PC-3 (cell line): ENCODE measurements at regions not wholly inside any gene's neighbourhood (a gene's known extent, or its start where the extent isn't known, plus 50 kb on each side); places are given as distances from the start of the nearest gene placed in this dataset.

ENCODE experiments used
- ATAC-seq: fragments of 200-7000 bp; cut with Tn5 transposase; 2 replicates; pipeline ENCODE4 v1.9.1; 2020; ENCODE audit warnings: mild to moderate bottlenecking, moderate library complexity
- BruUV-seq: library from RNA; stranded (reverse); fragments of 400-500 nt; replicated peaks from 2 replicates; lab custom pipeline; 2021; lab: Mats Ljungman, UMichigan
- CTCF ChIA-PET: fragments of 300-600 bp; sonication (Branson Sonifier 250); formaldehyde crosslinking; loops from one replicate; lab custom pipeline; 2022; ENCODE audit warnings: antibody characterized with exemption; lab: Charles Lee
- POLR2A ChIA-PET: fragments of 300-600 bp; sonication (Branson Sonifier 250); formaldehyde crosslinking; loops from one replicate; lab custom pipeline; 2022; ENCODE audit warnings: antibody characterized with exemption; ENCODE audit not compliant: unreplicated experiment; lab: Charles Lee
- DNase-seq: peaks from one replicate; pipeline ENCODE4 v3.0.0-alpha.2; 2015
- H2AFZ ChIP-seq: fragments of 300-600 bp; sonication (generic); 2 replicates; pipeline ENCODE4 v1.6.0; 2016; ENCODE audit warnings: antibody characterized with exemption, low read length
- H3F3A ChIP-seq: fragments of 300-600 bp; sonication (generic); one replicate; pipeline ENCODE4 v1.6.0; 2017; ENCODE audit warnings: antibody characterized with exemption, low read length, control low read depth, mild to moderate bottlenecking; ENCODE audit not compliant: unreplicated experiment
- H3K27ac ChIP-seq: fragments of 300-600 bp; sonication (generic); 2 replicates; pipeline ENCODE4 v1.5.1; 2016; ENCODE audit warnings: mild to moderate bottlenecking, low read length
- H3K27me3 ChIP-seq: fragments of 300-600 bp; sonication (generic); 2 replicates; pipeline ENCODE4 v1.6.1; 2016; ENCODE audit warnings: low read length, mixed read lengths
- H3K36me3 ChIP-seq: fragments of 300-600 bp; sonication (generic); 2 replicates; pipeline ENCODE4 v1.6.1; 2016; ENCODE audit warnings: low read depth, mixed run types, low read length, mixed read lengths
- H3K4me1 ChIP-seq: fragments of 300-600 bp; sonication (generic); 2 replicates; pipeline ENCODE4 v1.5.1; 2016; ENCODE audit warnings: low read length; ENCODE audit not compliant: insufficient read depth
- H3K4me2 ChIP-seq: fragments of 300-600 bp; sonication (generic); 2 replicates; pipeline ENCODE4 v1.6.0; 2016; ENCODE audit warnings: low read length
- H3K4me3 ChIP-seq: fragments of 300-600 bp; sonication (generic); 2 replicates; pipeline ENCODE4 v1.5.1; 2016; ENCODE audit warnings: mild to moderate bottlenecking, low read length, mixed read lengths
- H3K79me2 ChIP-seq: fragments of 300-600 bp; sonication (generic); 2 replicates; pipeline ENCODE4 v1.6.1; 2017; ENCODE audit warnings: low read length, mixed read lengths
- H3K9ac ChIP-seq: fragments of 300-600 bp; sonication (generic); 2 replicates; pipeline ENCODE4 v1.6.0; 2016; ENCODE audit warnings: mild to moderate bottlenecking, low read length
- H3K9me2 ChIP-seq: fragments of 300-600 bp; sonication (generic); replicated peaks from 2 replicates; pipeline ENCODE4 v1.6.1; 2016; ENCODE audit warnings: mixed run types, low read length, mixed read lengths
- H3K9me3 ChIP-seq: fragments of 300-600 bp; sonication (generic); 2 replicates; pipeline ENCODE4 v1.6.1; 2016; ENCODE audit warnings: low read length, mixed read lengths
- H4K20me1 ChIP-seq: fragments of 300-600 bp; sonication (generic); 2 replicates; pipeline ENCODE4 v1.6.1; 2016; ENCODE audit warnings: low read length, mixed read lengths
- EZH2 ChIP-seq: fragments of 300-600 bp; sonication (generic); IDR thresholded peaks from one replicate; pipeline ENCODE4 v1.6.1; 2017; ENCODE audit warnings: antibody characterized with exemption, mild to moderate bottlenecking, low read length; ENCODE audit not compliant: unreplicated experiment
- EZH2phosphoT487 ChIP-seq: fragments of 300-600 bp; sonication (generic); IDR thresholded peaks from 2 replicates; pipeline ENCODE4 v1.6.1; 2018; ENCODE audit warnings: mild to moderate bottlenecking, antibody characterized with exemption, low read length, borderline replicate concordance
- intact Hi-C: fragments of 100-400 bp; cut with micrococcal nuclease; formaldehyde crosslinking; loops from 2 replicates; pipeline ENCODE4 v1.9.0; 2023
- TF ChIP-seq, protein P1 (sequence below): fragments of 300-600 bp; sonication (generic); conservative IDR thresholded peaks from 2 replicates; pipeline ENCODE4 v1.5.1; 2017; ENCODE audit warnings: antibody characterized with exemption, low read depth, mild to moderate bottlenecking, low read length

DNA sequence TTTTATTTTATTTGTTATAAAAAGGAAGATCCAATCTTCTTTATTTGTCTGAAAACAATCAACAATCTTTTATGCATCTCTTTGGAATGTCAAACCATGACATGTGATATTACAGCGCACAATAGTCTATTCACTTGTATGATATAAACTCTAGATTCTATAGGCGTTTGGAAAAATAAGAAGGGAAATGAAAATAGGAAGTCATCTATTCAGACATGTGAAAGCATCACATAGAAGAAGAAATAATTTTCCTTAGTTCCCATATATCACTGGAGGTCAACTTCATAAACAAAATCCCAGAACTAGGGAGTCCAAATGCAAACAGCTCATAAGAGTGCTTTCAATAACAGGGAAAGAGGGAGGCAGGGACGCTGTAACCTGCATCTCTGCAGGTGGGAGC lies 139.5 kb upstream of the RASGEF1B start:
- H3K9me2 ChIP-seq = no peaks in the 10 kb centered on the region
- intact Hi-C loops = no loop called here
- no peak overlapping the region for H3K4me2 ChIP-seq
- no peaks in the 10 kb centered on the region for H3K36me3 ChIP-seq
- POLR2A ChIA-PET = no interaction called here
- TF ChIP-seq EZH2 (no peak), EZH2phosphoT487 (no peak)
- TF ChIP-seq, protein P1, sequence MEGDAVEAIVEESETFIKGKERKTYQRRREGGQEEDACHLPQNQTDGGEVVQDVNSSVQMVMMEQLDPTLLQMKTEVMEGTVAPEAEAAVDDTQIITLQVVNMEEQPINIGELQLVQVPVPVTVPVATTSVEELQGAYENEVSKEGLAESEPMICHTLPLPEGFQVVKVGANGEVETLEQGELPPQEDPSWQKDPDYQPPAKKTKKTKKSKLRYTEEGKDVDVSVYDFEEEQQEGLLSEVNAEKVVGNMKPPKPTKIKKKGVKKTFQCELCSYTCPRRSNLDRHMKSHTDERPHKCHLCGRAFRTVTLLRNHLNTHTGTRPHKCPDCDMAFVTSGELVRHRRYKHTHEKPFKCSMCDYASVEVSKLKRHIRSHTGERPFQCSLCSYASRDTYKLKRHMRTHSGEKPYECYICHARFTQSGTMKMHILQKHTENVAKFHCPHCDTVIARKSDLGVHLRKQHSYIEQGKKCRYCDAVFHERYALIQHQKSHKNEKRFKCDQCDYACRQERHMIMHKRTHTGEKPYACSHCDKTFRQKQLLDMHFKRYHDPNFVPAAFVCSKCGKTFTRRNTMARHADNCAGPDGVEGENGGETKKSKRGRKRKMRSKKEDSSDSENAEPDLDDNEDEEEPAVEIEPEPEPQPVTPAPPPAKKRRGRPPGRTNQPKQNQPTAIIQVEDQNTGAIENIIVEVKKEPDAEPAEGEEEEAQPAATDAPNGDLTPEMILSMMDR = no peak
- no peaks in the 10 kb centered on the region for H3K27me3 ChIP-seq
- no peaks in the 10 kb centered on the region for H3F3A ChIP-seq
- no peak overlapping the region for H3K27ac ChIP-seq
- no peaks in the 10 kb centered on the region for H4K20me1 ChIP-seq
- H3K9me3 ChIP-seq = no peaks in the 10 kb centered on the region
- no peak overlapping the region for H3K4me3 ChIP-seq
- ATAC-seq (no peak), DNase-seq (no peak)
- H2AFZ ChIP-seq = no peak overlapping the region
- BruUV-seq = no TSS peak
- no peaks in the 10 kb centered on the region for H3K79me2 ChIP-seq
- CTCF ChIA-PET = no interaction called here
- no peak overlapping the region for H3K9ac ChIP-seq
- H3K4me1 ChIP-seq = peaks cover 17% of the 10 kb centered on the region

DNA sequence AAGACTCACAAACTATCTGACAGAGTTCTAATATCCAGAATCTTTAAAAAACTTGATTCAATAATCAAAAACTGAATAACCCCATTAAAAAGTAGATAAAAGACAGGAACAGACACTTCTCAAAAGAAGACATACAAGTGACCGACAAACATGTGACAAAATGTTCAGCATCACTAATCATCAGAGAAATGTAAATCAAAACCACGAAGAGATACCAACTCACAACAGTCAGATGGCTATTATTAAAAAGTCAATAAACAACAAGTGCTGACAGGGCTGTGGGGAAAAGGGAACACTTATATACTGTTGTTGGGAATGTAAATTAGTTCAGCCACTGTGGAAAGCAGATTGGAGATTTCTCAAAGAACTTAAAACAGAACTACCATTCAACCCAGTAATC lies 138.1 kb upstream of the RASGEF1B start:
- no peaks in the 10 kb centered on the region for H3K27me3 ChIP-seq
- H3K9me2 ChIP-seq = no peaks in the 10 kb centered on the region
- no peak overlapping the region for H3K9ac ChIP-seq
- BruUV-seq = no TSS peak
- H3K4me3 ChIP-seq = no peak overlapping the region
- H3K36me3 ChIP-seq = no peaks in the 10 kb centered on the region
- no peak overlapping the region for H3K4me2 ChIP-seq
- CTCF ChIA-PET = no interaction called here
- H3F3A ChIP-seq = no peaks in the 10 kb centered on the region
- H4K20me1 ChIP-seq = no peaks in the 10 kb centered on the region
- H2AFZ ChIP-seq = no peak overlapping the region
- H3K4me1 ChIP-seq = peaks cover 21% of the 10 kb centered on the region
- POLR2A ChIA-PET = no interaction called here
- intact Hi-C loops = no loop called here
- no peak overlapping the region for H3K27ac ChIP-seq
- ATAC-seq (no peak), DNase-seq (no peak)
- no peaks in the 10 kb centered on the region for H3K79me2 ChIP-seq
- TF ChIP-seq, protein P1 = no peak
- no peak for TF ChIP-seq EZH2
- no peak for TF ChIP-seq EZH2phosphoT487
- no peaks in the 10 kb centered on the region for H3K9me3 ChIP-seq

DNA sequence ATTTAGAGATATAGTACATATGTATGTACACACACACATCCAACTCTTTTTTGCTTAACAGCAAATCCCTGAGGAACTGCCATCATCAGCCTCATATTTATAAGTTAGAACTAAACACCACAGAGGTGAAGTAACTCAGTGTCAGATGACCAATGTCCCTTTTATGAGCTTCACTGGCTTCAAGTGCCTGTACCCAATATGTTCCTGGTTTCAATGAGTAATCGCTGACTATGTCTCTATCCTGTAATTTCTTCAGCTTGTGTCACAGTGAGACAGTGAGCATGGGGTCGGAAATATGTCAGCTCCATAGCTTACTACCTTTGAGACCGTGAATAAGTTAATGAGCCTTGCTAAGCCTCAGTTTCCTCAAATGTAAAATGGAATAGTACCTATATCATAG lies 136.2 kb upstream of the RASGEF1B start:
- no peak overlapping the region for H3K4me3 ChIP-seq
- H3K79me2 ChIP-seq = no peaks in the 10 kb centered on the region
- POLR2A ChIA-PET = no interaction called here
- H3K27me3 ChIP-seq = no peaks in the 10 kb centered on the region
- no peak; the same call in 1 of the 2 replicates for ATAC-seq
- H3K9me3 ChIP-seq = no peaks in the 10 kb centered on the region
- peak overlapping the region; percentile 48; the same call in 1 of the 2 replicates for H3K4me2 ChIP-seq
- H4K20me1 ChIP-seq = no peaks in the 10 kb centered on the region
- DNase-seq = peak; percentile 65
- no peaks in the 10 kb centered on the region for H3K9me2 ChIP-seq
- peaks cover 21% of the 10 kb centered on the region for H3K4me1 ChIP-seq
- intact Hi-C loops = no loop called here
- H3K9ac ChIP-seq = no peak overlapping the region
- H3K27ac ChIP-seq = no peak overlapping the region
- no peaks in the 10 kb centered on the region for H3K36me3 ChIP-seq
- BruUV-seq = no TSS peak
- no peak overlapping the region for H2AFZ ChIP-seq
- TF ChIP-seq EZH2 (no peak), EZH2phosphoT487 (no peak)
- TF ChIP-seq, protein P1 = no peak
- no peaks in the 10 kb centered on the region for H3F3A ChIP-seq
- CTCF ChIA-PET = no interaction called here
